HEK293 (cell line): ENCODE measurements at regions not wholly inside any gene's neighbourhood (a gene's known extent, or its start where the extent isn't known, plus 50 kb on each side); places are given as distances from the start of the nearest gene placed in this dataset.

Experiments used
- CTCF ChIA-PET: fragments of 350-600 bp; formaldehyde crosslinking; extraction: SDS; loops from one replicate; lab custom pipeline; 2021; ENCODE audit warnings: antibody characterized with exemption; lab: Yijun Ruan, JAX
- POLR2A ChIA-PET: fragments of 300-600 bp; formaldehyde crosslinking; extraction: SDS; loops from one replicate; lab custom pipeline; 2020; ENCODE audit warnings: antibody characterized with exemption, inconsistent platforms; lab: Yijun Ruan, JAX
- H3K27ac ChIP-seq: fragments of 200-500 bp; sonication (Bioruptor generic); 2 replicates; pipeline ENCODE4 v1.5.1; 2014; ENCODE audit warnings: low read depth, low read length, control low read depth, inconsistent platforms; ENCODE audit errors: extremely low read depth
- H3K36me3 ChIP-seq, 2 experiments: fragments of 200-500 bp in 1 of 2; sonication (Bioruptor generic) in 1 of 2; 1 replicate in 1 of 2; 2 replicates in 1 of 2; pipeline ENCODE4 v1.5.1; 2014 to 2017; ENCODE audit warnings: inconsistent platforms in 2 of 2, low read length in 2 of 2; ENCODE audit not compliant: control insufficient read depth in 2 of 2, insufficient read depth in 1 of 2
- H3K4me1 ChIP-seq: fragments of 200-500 bp; sonication (Bioruptor generic); 2 replicates; pipeline ENCODE4 v1.5.1; 2014; ENCODE audit warnings: mild to moderate bottlenecking, low read length, inconsistent platforms; ENCODE audit not compliant: control insufficient read depth, insufficient read depth
- H3K4me3 ChIP-seq: 2 replicates; pipeline ENCODE4 v1.5.1; 2011; ENCODE audit warnings: low read depth, mild to moderate bottlenecking, control low read depth, low read length, moderate library complexity
- H3K9me3 ChIP-seq: fragments of 200-500 bp; sonication (Bioruptor generic); 2 replicates; pipeline ENCODE4 v1.5.1; 2014; ENCODE audit warnings: low read depth, low read length, inconsistent platforms; ENCODE audit not compliant: control insufficient read depth, insufficient read depth
- GLIS1 ChIP-seq: fragments of 450-650 bp; formaldehyde crosslinking; IDR thresholded peaks from 2 replicates; pipeline ENCODE4 v1.5.1; 2016; ENCODE audit warnings: missing biosample characterization, missing genetic modification characterization
- PRDM10 ChIP-seq: fragments of 450-650 bp; formaldehyde crosslinking; IDR thresholded peaks from 2 replicates; pipeline ENCODE4 v1.5.1; 2016; ENCODE audit warnings: missing biosample characterization, missing genetic modification characterization
- SALL2 ChIP-seq: fragments of 450-650 bp; formaldehyde crosslinking; IDR thresholded peaks from 2 replicates; pipeline ENCODE4 v1.5.0; 2017; ENCODE audit warnings: missing biosample characterization, mild to moderate bottlenecking, missing genetic modification characterization, borderline replicate concordance
- TCF7L2 ChIP-seq: IDR thresholded peaks from 2 replicates; pipeline ENCODE4 v1.6.1; 2011; ENCODE audit warnings: low read depth, mild to moderate bottlenecking, inconsistent platforms, low read length, moderate library complexity, borderline replicate concordance
- ZBTB20 ChIP-seq: fragments of 450-650 bp; formaldehyde crosslinking; IDR thresholded peaks from 2 replicates; pipeline ENCODE4 v1.5.1; 2016; ENCODE audit warnings: missing biosample characterization, missing genetic modification characterization
- ZBTB21 ChIP-seq: fragments of 450-650 bp; formaldehyde crosslinking; IDR thresholded peaks from 2 replicates; pipeline ENCODE4 v1.5.1; 2017; ENCODE audit warnings: missing biosample characterization, missing genetic modification characterization
- ZFHX2 ChIP-seq: fragments of 450-650 bp; formaldehyde crosslinking; conservative IDR thresholded peaks from 2 replicates; pipeline ENCODE4 v1.5.1; 2016; ENCODE audit warnings: missing biosample characterization, missing genetic modification characterization
- ZNF112 ChIP-seq: fragments of 450-650 bp; formaldehyde crosslinking; IDR thresholded peaks from 2 replicates; pipeline ENCODE4 v1.5.0; 2017; ENCODE audit warnings: missing biosample characterization, missing genetic modification characterization
- ZNF157 ChIP-seq: fragments of 450-650 bp; formaldehyde crosslinking; IDR thresholded peaks from 2 replicates; pipeline ENCODE4 v1.5.1; 2016; ENCODE audit warnings: missing biosample characterization, missing genetic modification characterization
- ZNF175 ChIP-seq: fragments of 450-650 bp; formaldehyde crosslinking; IDR thresholded peaks from 2 replicates; pipeline ENCODE4 v1.5.1; 2016; ENCODE audit warnings: missing biosample characterization, missing genetic modification characterization
- ZNF266 ChIP-seq: fragments of 450-650 bp; formaldehyde crosslinking; IDR thresholded peaks from 2 replicates; pipeline ENCODE4 v1.5.1; 2016; ENCODE audit warnings: missing biosample characterization, missing genetic modification characterization, low read depth
- ZNF292 ChIP-seq: fragments of 450-650 bp; formaldehyde crosslinking; IDR thresholded peaks from 2 replicates; pipeline ENCODE4 v1.5.1; 2016; ENCODE audit warnings: low read depth, missing biosample characterization, missing genetic modification characterization, borderline replicate concordance
- ZNF335 ChIP-seq: fragments of 450-650 bp; formaldehyde crosslinking; conservative IDR thresholded peaks from 2 replicates; pipeline ENCODE4 v1.5.1; 2016; ENCODE audit warnings: missing biosample characterization, missing genetic modification characterization
- ZNF366 ChIP-seq: fragments of 450-650 bp; formaldehyde crosslinking; conservative IDR thresholded peaks from 2 replicates; pipeline ENCODE4 v1.5.1; 2016; ENCODE audit warnings: missing biosample characterization, missing genetic modification characterization
- ZNF416 ChIP-seq: fragments of 450-650 bp; formaldehyde crosslinking; IDR thresholded peaks from 2 replicates; pipeline ENCODE4 v1.5.1; 2016; ENCODE audit warnings: missing biosample characterization, missing genetic modification characterization
- ZNF518A ChIP-seq: fragments of 450-650 bp; formaldehyde crosslinking; conservative IDR thresholded peaks from 2 replicates; pipeline ENCODE4 v1.5.1; 2016; ENCODE audit warnings: low read depth, missing biosample characterization, missing genetic modification characterization
- ZNF548 ChIP-seq: fragments of 450-650 bp; formaldehyde crosslinking; IDR thresholded peaks from 2 replicates; pipeline ENCODE4 v1.5.1; 2016; ENCODE audit warnings: missing biosample characterization, missing genetic modification characterization
- ZNF561 ChIP-seq: fragments of 450-650 bp; IDR thresholded peaks from 2 replicates; pipeline ENCODE4 v1.5.1; 2018; ENCODE audit warnings: missing biosample characterization, missing genetic modification characterization, borderline replicate concordance
- ZNF600 ChIP-seq: fragments of 450-650 bp; formaldehyde crosslinking; IDR thresholded peaks from 2 replicates; pipeline ENCODE4 v1.5.1; 2016; ENCODE audit warnings: missing biosample characterization, missing genetic modification characterization
- ZNF658 ChIP-seq: fragments of 450-650 bp; formaldehyde crosslinking; IDR thresholded peaks from 2 replicates; pipeline ENCODE4; 2016; ENCODE audit warnings: missing biosample characterization, missing genetic modification characterization
- ZNF677 ChIP-seq: fragments of 450-650 bp; IDR thresholded peaks from 2 replicates; pipeline ENCODE4 v1.5.0; 2018; ENCODE audit warnings: missing biosample characterization, mild to moderate bottlenecking, missing genetic modification characterization, moderate library complexity
- ZNF704 ChIP-seq: fragments of 450-650 bp; formaldehyde crosslinking; IDR thresholded peaks from 2 replicates; pipeline ENCODE4 v1.5.1; 2016; ENCODE audit warnings: missing biosample characterization, missing genetic modification characterization
- ZNF792 ChIP-seq: fragments of 450-650 bp; formaldehyde crosslinking; IDR thresholded peaks from 2 replicates; pipeline ENCODE4 v1.5.1; 2016; ENCODE audit warnings: missing biosample characterization, missing genetic modification characterization
- ZNF830 ChIP-seq: fragments of 450-650 bp; IDR thresholded peaks from 2 replicates; pipeline ENCODE4 v1.5.0; 2018; ENCODE audit warnings: missing biosample characterization, missing genetic modification characterization, low read depth, mild to moderate bottlenecking, moderate library complexity
- ZSCAN30 ChIP-seq: fragments of 450-650 bp; IDR thresholded peaks from 2 replicates; pipeline ENCODE4 v1.5.1; 2018; ENCODE audit warnings: missing biosample characterization, mild to moderate bottlenecking, missing genetic modification characterization, moderate library complexity
- ZSCAN4 ChIP-seq: fragments of 450-650 bp; formaldehyde crosslinking; IDR thresholded peaks from 2 replicates; pipeline ENCODE4 v1.5.1; 2017; ENCODE audit warnings: missing biosample characterization, missing genetic modification characterization

GRCh38 chr22:27241430-27242321 lies 559.9 kb downstream of the MN1 start (continued):
- no peak for TF ChIP-seq ZNF366 (tag by site-specific recombination)
- no peak for TF ChIP-seq ZSCAN30 (tag by site-specific recombination)
- TF ChIP-seq GLIS1, result peak; percentile 49
- no peak for TF ChIP-seq ZNF600
- no peak for TF ChIP-seq ZNF677 (tag by site-specific recombination)
- no peak for TF ChIP-seq ZNF518A (tag by site-specific recombination)
- TF ChIP-seq ZNF292 (tag by site-specific recombination), result no peak
- no peak for TF ChIP-seq ZNF704 (tag by site-specific recombination)
- no peak for TF ChIP-seq TCF7L2
- TF ChIP-seq ZNF175 (tag by site-specific recombination), result no peak

GRCh38 chr22:27242474-27242873 lies 559.1 kb downstream of the MN1 start:
- H3K36me3 ChIP-seq, result no peaks in the 10 kb centered on the region
- H3K4me3 ChIP-seq, result no peak overlapping the region
- H3K27ac ChIP-seq, result peak overlapping the region; percentile 42
- peaks cover 10% of the 10 kb centered on the region for H3K4me1 ChIP-seq
- H3K9me3 ChIP-seq, result no peaks in the 10 kb centered on the region
- POLR2A ChIA-PET, result interaction anchor here (0.8 to 0.9 kb wide), 2 partner anchors 30 to 36 kb away, joined by 3 to 4 read pairs; no protein-coding TSS in a partner anchor
- CTCF ChIA-PET, result interaction anchor here (0.6 kb wide), 1 partner anchor 556 kb away, joined by 3 read pairs; no protein-coding TSS in a partner anchor
- peak; percentile 48; the same call in 1 of the 2 replicates for TF ChIP-seq ZNF366 (tag by site-specific recombination)
- TF ChIP-seq ZBTB21 (tag by site-specific recombination), result no peak
- TF ChIP-seq ZNF548 (tag by site-specific recombination), result no peak
- TF ChIP-seq ZFHX2 (tag by site-specific recombination), result no peak
- no peak for TF ChIP-seq ZNF416 (tag by site-specific recombination)
- no peak for TF ChIP-seq ZNF266
- no peak for TF ChIP-seq ZNF600
- TF ChIP-seq ZNF112 (tag by site-specific recombination), result no peak
- TF ChIP-seq PRDM10 (tag by site-specific recombination), result peak; percentile 90
- no peak for TF ChIP-seq ZNF561 (tag by site-specific recombination)
- no peak for TF ChIP-seq SALL2 (tag by site-specific recombination)
- TF ChIP-seq ZNF830 (tag by site-specific recombination), result no peak
- no peak for TF ChIP-seq ZBTB20 (tag by site-specific recombination)
- TF ChIP-seq ZNF157 (tag by site-specific recombination), result peak; percentile 10; the same call in 1 of the 2 replicates
- TF ChIP-seq ZNF335 (tag by site-specific recombination), result peak; percentile 31; the same call in 1 of the 2 replicates
- no peak for TF ChIP-seq ZNF658 (tag by site-specific recombination)
- no peak for TF ChIP-seq ZNF792 (tag by site-specific recombination)
- TF ChIP-seq ZSCAN4 (tag by site-specific recombination), result 0 out of 2 replicates have a peak, but pooled peaks have one; percentile 5
